GM10266 (cell line): ENCODE measurements at regions not wholly inside any gene's neighbourhood (a gene's known extent, or its start where the extent isn't known, plus 50 kb on each side); places are given as distances from the start of the nearest gene placed in this dataset.
"Not testable (repeated sequence)": the region's sequence is repeated elsewhere in the genome, so short reads cannot be mapped to it uniquely, and the experiment has no call there.

ENCODE experiments used
- DNase-seq: peaks from one replicate; pipeline ENCODE4 v3.0.0; 2012; ENCODE audit errors: extremely low spot score
- TF ChIP-seq, protein P1 (sequence below): IDR thresholded peaks from 2 replicates; pipeline ENCODE4 v1.5.1; 2012; ENCODE audit warnings: mild to moderate bottlenecking, low read depth; ENCODE audit not compliant: control insufficient read depth, insufficient read depth; ENCODE audit errors: missing control alignments

DNA sequence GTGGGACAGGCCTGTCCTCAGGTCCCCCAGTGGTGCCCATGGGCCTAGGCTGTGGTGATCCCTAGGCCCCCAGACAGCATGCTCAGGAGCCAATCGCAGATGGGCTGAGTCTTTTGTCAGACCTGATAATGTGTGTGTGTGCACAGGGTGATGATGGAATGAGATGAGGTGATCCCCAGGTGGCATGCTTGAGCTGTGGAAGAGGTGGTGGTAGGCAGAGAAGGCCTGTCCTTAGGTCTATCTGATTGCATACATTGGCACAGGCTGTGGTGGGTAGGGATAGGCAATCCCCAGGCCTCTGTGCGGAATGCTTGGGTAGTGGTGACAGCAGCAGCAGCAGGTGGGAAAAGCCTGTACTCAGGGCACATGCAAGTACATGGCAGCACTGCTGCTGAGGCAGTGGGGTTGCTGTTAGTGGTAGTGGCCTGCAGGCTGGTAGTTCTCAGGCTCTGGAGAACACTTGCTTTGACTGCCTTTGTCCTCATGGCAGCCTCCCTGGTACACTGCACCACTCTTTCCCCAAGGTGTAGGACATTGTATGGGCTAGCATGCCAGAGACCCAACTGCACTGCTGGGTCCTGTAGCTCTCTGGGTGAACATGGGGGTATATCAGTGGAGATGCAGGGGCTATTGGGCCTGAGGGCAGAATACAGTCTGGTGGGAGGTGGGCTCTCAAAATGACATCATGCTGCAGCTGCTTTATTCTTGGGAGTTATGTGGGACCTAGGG lies 260.9 kb upstream of the PLPP4 start:
- no peak for DNase-seq

DNA sequence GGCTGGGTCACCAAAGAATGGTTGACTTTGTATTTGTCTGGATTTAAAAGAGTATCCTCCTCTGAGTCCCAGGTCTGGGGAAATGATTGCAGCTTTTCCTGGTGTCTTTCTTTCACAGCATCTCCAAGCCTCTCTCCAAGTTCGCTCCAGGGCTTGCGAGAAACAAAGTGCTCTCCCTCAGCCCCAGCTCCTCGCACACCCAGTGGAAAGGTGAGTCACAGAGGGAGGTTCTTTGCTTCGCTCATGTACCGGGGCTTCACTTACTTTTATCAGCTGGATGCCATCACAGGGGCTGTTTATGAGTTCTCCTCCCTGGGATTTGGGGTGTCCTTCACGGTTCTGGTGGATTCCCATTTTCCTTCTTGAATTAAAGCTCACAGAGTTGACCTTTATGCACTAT lies 252.2 kb upstream of the PLPP4 start:
- no peak for DNase-seq
- TF ChIP-seq, protein P1, sequence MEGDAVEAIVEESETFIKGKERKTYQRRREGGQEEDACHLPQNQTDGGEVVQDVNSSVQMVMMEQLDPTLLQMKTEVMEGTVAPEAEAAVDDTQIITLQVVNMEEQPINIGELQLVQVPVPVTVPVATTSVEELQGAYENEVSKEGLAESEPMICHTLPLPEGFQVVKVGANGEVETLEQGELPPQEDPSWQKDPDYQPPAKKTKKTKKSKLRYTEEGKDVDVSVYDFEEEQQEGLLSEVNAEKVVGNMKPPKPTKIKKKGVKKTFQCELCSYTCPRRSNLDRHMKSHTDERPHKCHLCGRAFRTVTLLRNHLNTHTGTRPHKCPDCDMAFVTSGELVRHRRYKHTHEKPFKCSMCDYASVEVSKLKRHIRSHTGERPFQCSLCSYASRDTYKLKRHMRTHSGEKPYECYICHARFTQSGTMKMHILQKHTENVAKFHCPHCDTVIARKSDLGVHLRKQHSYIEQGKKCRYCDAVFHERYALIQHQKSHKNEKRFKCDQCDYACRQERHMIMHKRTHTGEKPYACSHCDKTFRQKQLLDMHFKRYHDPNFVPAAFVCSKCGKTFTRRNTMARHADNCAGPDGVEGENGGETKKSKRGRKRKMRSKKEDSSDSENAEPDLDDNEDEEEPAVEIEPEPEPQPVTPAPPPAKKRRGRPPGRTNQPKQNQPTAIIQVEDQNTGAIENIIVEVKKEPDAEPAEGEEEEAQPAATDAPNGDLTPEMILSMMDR = no peak

More for the DNA sequence above, 260.9 kb upstream of the PLPP4 start:
- TF ChIP-seq, protein P1 = no peak

DNA sequence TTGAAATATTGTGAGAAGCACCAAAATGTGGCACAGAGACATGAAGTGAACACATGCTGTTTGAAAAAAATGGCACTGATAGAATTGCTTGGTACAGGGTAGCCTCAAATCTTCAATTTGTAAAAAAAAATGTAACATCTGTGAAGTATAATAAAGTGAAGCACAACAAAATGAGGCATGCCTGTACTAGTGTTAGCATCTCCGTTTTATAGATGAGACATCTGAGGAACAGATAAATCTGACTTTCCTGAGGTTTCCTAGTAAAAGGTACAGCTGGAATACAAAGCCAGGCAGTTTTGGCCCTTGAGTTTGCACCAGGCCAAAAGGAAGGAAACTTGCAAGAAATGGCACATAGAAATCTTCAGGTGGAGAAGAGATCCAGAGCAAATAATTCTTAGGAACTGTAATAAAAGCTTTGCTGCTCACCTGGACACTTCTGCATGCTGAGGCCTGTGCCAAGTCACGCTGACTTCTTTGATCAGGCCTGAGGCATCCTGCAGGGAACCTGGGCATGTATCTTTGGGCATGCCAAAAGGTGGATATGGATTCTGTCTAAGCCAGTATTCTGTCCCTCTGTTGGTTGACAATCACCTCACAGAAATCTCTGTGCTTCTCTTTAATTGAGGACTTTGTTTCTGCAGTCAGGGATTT lies 251.5 kb upstream of the PLPP4 start:
- DNase-seq = no peak
- TF ChIP-seq, protein P1 = no peak

DNA sequence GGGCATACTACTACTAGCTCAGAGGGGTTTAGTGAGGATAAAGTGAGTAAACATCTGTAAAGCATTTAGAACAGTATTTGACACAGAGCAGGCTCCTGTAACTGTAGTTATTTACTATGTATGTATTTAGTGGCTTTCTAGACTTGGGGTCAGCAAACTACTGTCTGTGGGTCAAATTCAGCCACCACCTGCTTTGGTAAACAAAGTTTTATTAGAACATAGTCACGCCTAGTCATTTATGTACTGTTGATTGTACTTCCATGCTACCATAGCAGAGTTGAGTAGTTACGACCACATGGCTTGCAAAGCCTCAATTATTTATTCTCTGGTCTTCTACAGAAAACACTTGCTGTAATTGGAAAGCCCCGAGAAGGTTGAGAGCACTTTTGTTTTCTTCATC lies 248.5 kb upstream of the PLPP4 start:
- DNase-seq = no peak
- TF ChIP-seq, protein P1 = no peak

DNA sequence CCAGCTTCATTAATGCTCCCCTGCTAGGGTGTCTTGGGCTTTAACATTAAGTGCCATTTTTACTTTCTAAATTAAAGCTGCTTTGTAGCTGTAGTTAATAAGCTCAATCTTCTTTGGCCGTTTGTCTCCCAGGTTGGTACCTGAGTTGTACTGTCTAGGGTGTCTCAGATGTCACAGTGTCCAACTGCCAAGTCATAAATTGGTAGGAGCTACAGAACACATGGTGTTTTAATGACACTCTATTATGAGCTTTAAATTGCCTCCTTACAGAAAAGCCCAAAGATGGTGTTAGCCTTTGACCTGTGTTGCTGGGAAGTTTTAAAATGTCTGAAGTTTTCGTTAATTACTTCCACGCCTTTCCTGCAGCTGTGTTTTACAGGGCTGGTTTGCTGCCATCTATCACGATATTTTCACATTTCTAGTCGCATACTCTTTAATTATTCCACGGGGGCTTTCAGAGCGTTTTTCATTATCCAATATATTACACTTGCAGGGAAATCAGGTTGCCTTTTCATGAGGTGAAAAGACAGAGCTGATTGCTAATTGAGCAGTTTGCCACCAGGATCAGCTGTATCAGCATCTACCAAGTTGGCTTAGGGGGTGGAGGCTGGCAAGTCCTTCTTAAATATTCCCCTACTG lies 247.8 kb upstream of the PLPP4 start:
- no peak for DNase-seq
- TF ChIP-seq, protein P1 = no peak

DNA sequence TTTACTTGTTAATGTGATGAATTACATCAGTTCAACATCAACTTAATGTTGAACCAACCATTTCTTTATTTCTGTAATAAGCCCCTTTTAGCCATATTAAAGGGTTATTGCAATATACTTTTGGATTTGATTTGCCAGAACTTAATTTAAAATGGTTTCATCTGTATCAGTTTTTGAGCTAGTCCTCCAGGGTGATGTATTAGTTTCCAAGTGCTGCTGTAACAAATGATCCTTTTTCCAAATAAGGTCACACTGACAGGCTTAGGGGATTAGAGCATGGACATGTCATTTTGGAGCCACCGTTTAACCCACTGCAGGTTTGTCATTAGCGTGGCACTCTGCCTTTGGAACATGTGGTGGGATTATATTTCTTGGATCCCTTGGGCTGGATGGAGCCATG lies 244.8 kb upstream of the PLPP4 start:
- TF ChIP-seq, protein P1 = no peak
- no peak for DNase-seq

DNA sequence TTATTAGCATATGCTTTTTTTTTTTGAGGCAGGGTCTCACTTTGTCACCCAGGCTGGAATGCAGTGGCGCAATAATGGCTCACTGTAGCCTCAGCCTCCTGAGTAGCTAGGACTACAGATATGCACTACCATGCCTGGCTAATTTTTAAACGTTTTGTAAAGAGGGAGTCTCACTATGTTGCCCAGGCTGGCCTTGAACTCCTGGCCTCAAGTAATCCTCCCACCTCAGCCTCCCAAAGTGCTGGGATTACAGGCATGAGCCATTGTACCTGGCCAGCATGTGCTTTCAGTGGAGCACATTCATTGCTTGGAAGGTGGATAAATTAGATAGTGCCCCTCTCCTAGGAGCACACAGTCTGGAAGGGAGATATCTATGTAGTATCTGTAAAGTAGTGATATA lies 243.7 kb upstream of the PLPP4 start:
- DNase-seq = not testable (repeated sequence)

DNA sequence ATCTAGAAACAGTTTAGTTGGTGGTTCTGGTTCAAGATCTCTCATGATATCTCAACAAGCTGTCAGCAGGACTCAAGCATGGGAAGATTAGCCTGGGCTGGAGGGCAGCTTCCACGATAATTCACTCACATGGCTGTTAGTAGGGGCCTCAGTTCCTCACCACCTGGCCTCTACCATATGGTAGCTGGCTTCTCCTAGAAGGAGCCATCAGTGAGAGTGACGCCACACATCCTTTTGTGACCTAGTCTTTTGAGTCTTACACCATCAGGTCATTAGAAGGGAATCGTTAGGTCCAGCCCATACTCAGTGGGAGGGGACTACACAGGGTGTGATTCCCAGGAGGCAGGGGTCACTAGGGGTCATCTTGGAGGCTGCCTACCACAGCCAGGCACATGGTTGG lies 239.3 kb upstream of the PLPP4 start:
- DNase-seq = no peak
- TF ChIP-seq, protein P1 = no peak
